HepG2 (cell line): ENCODE measurements at regions not wholly inside any gene's neighbourhood (a gene's known extent, or its start where the extent isn't known, plus 50 kb on each side); places are given as distances from the start of the nearest gene placed in this dataset.

Experiments
- ATAC-seq: fragments of 200-7000 bp; cut with Tn5 transposase; 3 replicates; pipeline ENCODE4 v1.9.1; 2020; ENCODE audit warnings: mild to moderate bottlenecking, moderate library complexity
- BruUV-seq: library from RNA; stranded (reverse); fragments of 400-500 nt; replicated peaks from 2 replicates; lab custom pipeline; 2021; lab: Mats Ljungman, UMichigan
- CTCF ChIA-PET: fragments of 300-600 bp; formaldehyde crosslinking; extraction: SDS; loops from one replicate; lab custom pipeline; 2021; ENCODE audit warnings: low total read pairs, inconsistent platforms, low intra/inter-chr PET ratio; lab: Yijun Ruan, JAX
- POLR2A ChIA-PET: fragments of 350-600 bp; sonication (Branson Sonifier 250); formaldehyde crosslinking; loops from one replicate; lab custom pipeline; 2020; ENCODE audit warnings: antibody characterized with exemption, inconsistent platforms; lab: Yijun Ruan, JAX
- DNase-seq: peaks from one replicate; pipeline ENCODE4 v3.0.0-alpha.2; 2015; ENCODE audit warnings: low spot score
- FAIRE-seq: peaks from 3 replicates; lab custom pipeline; 2011; peaks lifted over from hg19 to GRCh38; lab: Jason Lieb, UNC
- H2AFZ ChIP-seq: one replicate; pipeline ENCODE4 v1.6.1; 2011; ENCODE audit warnings: low read length, inconsistent platforms
- H3K27ac ChIP-seq: fragments of 300-600 bp; 3 replicates; pipeline ENCODE4 v1.8.0; 2011; ENCODE audit warnings: mixed run types, mild to moderate bottlenecking, mixed read lengths, low read length, inconsistent platforms; ENCODE audit not compliant: insufficient read depth; ENCODE audit errors: extremely low read length
- H3K27me3 ChIP-seq, 2 experiments: fragments of 200-600 bp in 1 of 2; 2 replicates in 1 of 2; 3 replicates in 1 of 2; pipeline versions ENCODE4 v1.6.0 to v1.8.0; 2011; ENCODE audit warnings: low read length in 2 of 2, mild to moderate bottlenecking in 2 of 2, moderate library complexity in 2 of 2, inconsistent platforms in 1 of 2; ENCODE audit not compliant: insufficient read depth in 2 of 2, control insufficient read depth in 1 of 2
- H3K36me3 ChIP-seq, 2 experiments: fragments of 200-600 bp in 1 of 2; replicated peaks in 1 of 2; 2 replicates in 1 of 2; 3 replicates in 1 of 2; pipeline versions ENCODE4 v1.5.1 to v1.8.0; 2011; ENCODE audit warnings: low read length in 2 of 2, inconsistent platforms in 1 of 2; ENCODE audit not compliant: insufficient read depth in 2 of 2, control insufficient read depth in 1 of 2
- H3K4me1 ChIP-seq: 2 replicates; pipeline ENCODE4 v1.5.1; 2012; ENCODE audit warnings: low read length, inconsistent platforms; ENCODE audit not compliant: insufficient read depth
- H3K4me2 ChIP-seq: 2 replicates; pipeline ENCODE4 v1.6.0; 2011; ENCODE audit warnings: low read depth, low read length, inconsistent platforms
- H3K4me3 ChIP-seq, 3 experiments: fragments of 200-600 bp in 1 of 3; sonication (generic), shearing (Covaris generic) in 1 of 3; replicated peaks in 1 of 3; 2 replicates each; pipeline ENCODE4 v1.5.1; 2011 to 2016; ENCODE audit warnings: low read length in 3 of 3, inconsistent platforms in 2 of 3, low read depth in 2 of 3, mild to moderate bottlenecking in 2 of 3, control low read depth in 1 of 3, mixed read lengths in 1 of 3; ENCODE audit not compliant: insufficient read depth in 1 of 3
- H3K79me2 ChIP-seq: one replicate; pipeline ENCODE4 v1.6.1; 2011; ENCODE audit warnings: low read length, inconsistent platforms; ENCODE audit not compliant: insufficient read depth
- H3K9ac ChIP-seq: 2 replicates; pipeline ENCODE4 v1.6.0; 2011; ENCODE audit warnings: mild to moderate bottlenecking, low read depth, low read length, inconsistent platforms; ENCODE audit not compliant: insufficient read depth
- H3K9me3 ChIP-seq: 2 replicates; pipeline ENCODE4 v1.5.1; 2012; ENCODE audit warnings: mild to moderate bottlenecking, low read length
- H4K20me1 ChIP-seq: 2 replicates; pipeline ENCODE4 v1.6.0; 2011; ENCODE audit warnings: inconsistent platforms, mild to moderate bottlenecking, low read length, moderate library complexity; ENCODE audit not compliant: insufficient read depth
- BHLHE40 ChIP-seq: IDR thresholded peaks from 2 replicates; pipeline ENCODE4 v1.6.1; 2011; ENCODE audit warnings: low read length, improper control_type of control experiment
- ETV6 ChIP-seq: sonication (generic); formaldehyde crosslinking; conservative IDR thresholded peaks from 2 replicates; pipeline ENCODE4 v1.4.0; 2020; ENCODE audit warnings: missing genetic modification reagents
- NR2C2 ChIP-seq: sonication (generic); formaldehyde crosslinking; IDR thresholded peaks from 2 replicates; pipeline ENCODE4 v1.4.0; 2020; ENCODE audit warnings: missing genetic modification reagents, mild to moderate bottlenecking, moderate library complexity, borderline replicate concordance
- PHF20 ChIP-seq: sonication (generic); formaldehyde crosslinking; IDR thresholded peaks from 2 replicates; pipeline ENCODE4 v1.5.0; 2020; ENCODE audit warnings: mild to moderate bottlenecking, missing genetic modification reagents
- POLR2G ChIP-seq: fragments of 200-400 bp; formaldehyde crosslinking; IDR thresholded peaks from 2 replicates; pipeline ENCODE4 v1.6.1; 2018; ENCODE audit warnings: mild to moderate bottlenecking, low read depth, low read length, moderate library complexity
- SMYD3 ChIP-seq: sonication (generic); formaldehyde crosslinking; IDR thresholded peaks from 2 replicates; pipeline ENCODE4 v1.8.1; 2023; ENCODE audit warnings: mild to moderate bottlenecking, missing genetic modification reagents
- SNAPC5 ChIP-seq: sonication (generic); formaldehyde crosslinking; IDR thresholded peaks from 2 replicates; pipeline ENCODE4 v1.8.1; 2023; ENCODE audit warnings: mild to moderate bottlenecking, missing genetic modification reagents, borderline replicate concordance
- TBL1XR1 ChIP-seq: fragments of 150-350 bp; IDR thresholded peaks from 2 replicates; pipeline ENCODE4 v1.6.1; 2014; ENCODE audit warnings: borderline replicate concordance, low read length; ENCODE audit not compliant: partially characterized antibody
- ZBTB33 ChIP-seq: sonication (generic); formaldehyde crosslinking; IDR thresholded peaks from 2 replicates; pipeline ENCODE4 v1.4.0; 2020; ENCODE audit warnings: missing genetic modification reagents
- ZBTB37 ChIP-seq: sonication (generic); formaldehyde crosslinking; IDR thresholded peaks from 2 replicates; pipeline ENCODE4 v1.4.0; 2020; ENCODE audit warnings: mild to moderate bottlenecking, missing genetic modification reagents
- ZHX1 ChIP-seq: sonication (generic); formaldehyde crosslinking; IDR thresholded peaks from 2 replicates; pipeline ENCODE4 v1.8.1; 2022; ENCODE audit warnings: low read depth, mild to moderate bottlenecking, missing genetic modification reagents
- ZNF205 ChIP-seq: IDR thresholded peaks from 2 replicates; pipeline ENCODE4 v1.6.1; 2018; ENCODE audit warnings: missing biosample characterization, missing genetic modification reagents
- ZNF484 ChIP-seq: sonication (generic); formaldehyde crosslinking; IDR thresholded peaks from 2 replicates; pipeline ENCODE4 v1.5.1; 2020; ENCODE audit warnings: mild to moderate bottlenecking, low read depth, missing genetic modification reagents, borderline replicate concordance
- ZNF607 ChIP-seq: sonication (generic); formaldehyde crosslinking; IDR thresholded peaks from 2 replicates; pipeline ENCODE4 v1.5.1; 2020; ENCODE audit warnings: missing genetic modification reagents, mild to moderate bottlenecking, borderline replicate concordance
- ZNF720 ChIP-seq: sonication (generic); formaldehyde crosslinking; IDR thresholded peaks from 2 replicates; pipeline ENCODE4 v1.4.0; 2020; ENCODE audit warnings: missing genetic modification reagents
- ZNF761 ChIP-seq: sonication (generic); formaldehyde crosslinking; conservative IDR thresholded peaks from 2 replicates; pipeline ENCODE4 v1.4.0; 2020; ENCODE audit warnings: mild to moderate bottlenecking, missing genetic modification reagents
- WGBS: methylation state at CpG from one replicate; pipeline ENCODE4 v1.1.6; 2017; ENCODE audit warnings: low lambda C conversion rate; 5-methylcytosine and 5-hydroxymethylcytosine counted together
- in situ Hi-C: cut with HindIII; loops from 2 replicates; pipeline ENCODE4 v1.10.0; 2017; ENCODE audit warnings: low pct_unique_long_range_greater_than_20kb; ENCODE audit not compliant: extremely low pct_ligation_motif_present
- intact Hi-C: fragments of 100-400 bp; cut with micrococcal nuclease; formaldehyde crosslinking; loops from one replicate; pipeline ENCODE4 v1.10.0; 2022; ENCODE audit not compliant: unreplicated experiment
- TF ChIP-seq, protein P1 (sequence below): sonication (generic); formaldehyde crosslinking; IDR thresholded peaks from 2 replicates; pipeline ENCODE4; 2020; ENCODE audit warnings: missing genetic modification reagents, mild to moderate bottlenecking, borderline replicate concordance

DNA sequence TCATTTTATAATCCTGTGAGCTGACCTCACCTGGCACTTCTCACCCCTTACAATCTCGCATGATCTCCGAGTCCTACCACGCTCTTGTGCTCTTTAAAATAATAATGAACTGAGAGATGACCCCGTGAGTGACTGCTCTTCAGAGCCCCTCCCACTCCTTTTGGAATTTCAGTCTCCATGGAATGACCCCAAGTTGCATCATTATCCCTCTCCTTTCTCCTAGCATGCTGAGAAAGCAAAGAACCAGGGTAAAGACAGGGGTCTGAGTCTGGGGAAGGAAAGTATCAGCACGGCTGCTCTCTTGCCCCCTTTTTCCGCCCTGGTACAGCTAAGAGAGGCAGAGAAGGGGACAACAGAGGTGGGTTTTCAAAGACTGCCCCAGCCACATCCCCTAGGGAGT is 178.3 kb upstream of the PLEKHA5 start:
- intact Hi-C loops (no loop called here), in situ Hi-C loops (no loop called here)
- no peaks in the 10 kb centered on the region for H3K27me3 ChIP-seq
- no peak overlapping the region for H3K9ac ChIP-seq
- no peak overlapping the region for H3K27ac ChIP-seq
- CTCF ChIA-PET: no interaction called here
- no peak overlapping the region for H2AFZ ChIP-seq
- no peak for FAIRE-seq
- POLR2A ChIA-PET: no interaction called here
- BruUV-seq: no TSS peak
- no peak for DNase-seq
- H3K4me3 ChIP-seq: no peak overlapping the region
- no peaks in the 10 kb centered on the region for H3K36me3 ChIP-seq
- H3K4me2 ChIP-seq: no peak overlapping the region
- 18% methylated on average over 6 of the region's 6 CpGs for WGBS
- H3K9me3 ChIP-seq: no peaks in the 10 kb centered on the region
- no peaks in the 10 kb centered on the region for H3K79me2 ChIP-seq
- H4K20me1 ChIP-seq: no peaks in the 10 kb centered on the region
- no peaks in the 10 kb centered on the region for H3K4me1 ChIP-seq
- ATAC-seq: no peak
- TF ChIP-seq PHF20 (CRISPR knock-in tag): no peak
- no peak for TF ChIP-seq ETV6 (CRISPR knock-in tag)
- TF ChIP-seq ZNF720: no peak
- TF ChIP-seq TBL1XR1: no peak
- TF ChIP-seq POLR2G: no peak
- TF ChIP-seq ZNF761 (CRISPR knock-in tag): no peak
- TF ChIP-seq ZHX1 (CRISPR knock-in tag): no peak
- TF ChIP-seq ZBTB37 (CRISPR knock-in tag): no peak
- TF ChIP-seq BHLHE40: no peak
- TF ChIP-seq, protein P1, sequence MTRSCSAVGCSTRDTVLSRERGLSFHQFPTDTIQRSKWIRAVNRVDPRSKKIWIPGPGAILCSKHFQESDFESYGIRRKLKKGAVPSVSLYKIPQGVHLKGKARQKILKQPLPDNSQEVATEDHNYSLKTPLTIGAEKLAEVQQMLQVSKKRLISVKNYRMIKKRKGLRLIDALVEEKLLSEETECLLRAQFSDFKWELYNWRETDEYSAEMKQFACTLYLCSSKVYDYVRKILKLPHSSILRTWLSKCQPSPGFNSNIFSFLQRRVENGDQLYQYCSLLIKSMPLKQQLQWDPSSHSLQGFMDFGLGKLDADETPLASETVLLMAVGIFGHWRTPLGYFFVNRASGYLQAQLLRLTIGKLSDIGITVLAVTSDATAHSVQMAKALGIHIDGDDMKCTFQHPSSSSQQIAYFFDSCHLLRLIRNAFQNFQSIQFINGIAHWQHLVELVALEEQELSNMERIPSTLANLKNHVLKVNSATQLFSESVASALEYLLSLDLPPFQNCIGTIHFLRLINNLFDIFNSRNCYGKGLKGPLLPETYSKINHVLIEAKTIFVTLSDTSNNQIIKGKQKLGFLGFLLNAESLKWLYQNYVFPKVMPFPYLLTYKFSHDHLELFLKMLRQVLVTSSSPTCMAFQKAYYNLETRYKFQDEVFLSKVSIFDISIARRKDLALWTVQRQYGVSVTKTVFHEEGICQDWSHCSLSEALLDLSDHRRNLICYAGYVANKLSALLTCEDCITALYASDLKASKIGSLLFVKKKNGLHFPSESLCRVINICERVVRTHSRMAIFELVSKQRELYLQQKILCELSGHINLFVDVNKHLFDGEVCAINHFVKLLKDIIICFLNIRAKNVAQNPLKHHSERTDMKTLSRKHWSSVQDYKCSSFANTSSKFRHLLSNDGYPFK: no peak
- no peak for TF ChIP-seq ZNF484 (CRISPR knock-in tag)
- TF ChIP-seq ZNF205: no peak
- no peak for TF ChIP-seq ZBTB33
- no peak for TF ChIP-seq SNAPC5 (CRISPR knock-in tag)
- TF ChIP-seq ZNF607 (CRISPR knock-in tag): no peak
- TF ChIP-seq SMYD3 (CRISPR knock-in tag): no peak
- TF ChIP-seq NR2C2 (CRISPR knock-in tag): no peak
